H1 (cell line): ENCODE measurements at regions not wholly inside any gene's neighbourhood (a gene's known extent, or its start where the extent isn't known, plus 50 kb on each side); places are given as distances from the start of the nearest gene placed in this dataset.

Source experiments
- CTCF ChIA-PET: fragments of 300-600 bp; sonication (Branson Sonifier 250); formaldehyde crosslinking; loops from one replicate; lab custom pipeline; 2021; ENCODE audit not compliant: partially characterized antibody; lab: Charles Lee
- POLR2A ChIA-PET: fragments of 300-600 bp; sonication (Branson Sonifier 250); formaldehyde crosslinking; loops from one replicate; lab custom pipeline; 2021; ENCODE audit warnings: inconsistent platforms; ENCODE audit not compliant: partially characterized antibody; lab: Charles Lee
- DNase-seq, 2 experiments: peaks; one replicate each; pipeline versions ENCODE4 v3.0.0 to v3.0.0-alpha.2; 2010 to 2022; ENCODE audit warnings: low spot score in 2 of 2, low read depth in 1 of 2, mixed read lengths in 1 of 2
- FAIRE-seq: peaks from 2 replicates; lab custom pipeline; 2011; peaks lifted over from hg19 to GRCh38; lab: Jason Lieb, UNC
- H2AFZ ChIP-seq: 2 replicates; pipeline ENCODE4 v1.8.1; 2012; ENCODE audit warnings: low read length, inconsistent platforms
- H2AK5ac ChIP-seq: 2 replicates; pipeline ENCODE4 v1.6.1; 2013; ENCODE audit warnings: low read depth, low read length
- H2BK120ac ChIP-seq: replicated peaks from 2 replicates; pipeline ENCODE3; 2013; ENCODE audit warnings: low read depth, low read length, inconsistent platforms
- H2BK12ac ChIP-seq: 2 replicates; pipeline ENCODE4 v1.6.1; 2013; ENCODE audit warnings: low read depth, low read length
- H2BK15ac ChIP-seq: 2 replicates; pipeline ENCODE4 v1.6.1; 2013; ENCODE audit warnings: low read length
- H2BK20ac ChIP-seq: 2 replicates; pipeline ENCODE4 v1.6.1; 2013; ENCODE audit warnings: low read length
- H2BK5ac ChIP-seq: 2 replicates; pipeline ENCODE4 v1.6.1; 2013; ENCODE audit warnings: low read depth, low read length
- H3K14ac ChIP-seq: 2 replicates; pipeline ENCODE4 v1.6.1; 2013; ENCODE audit warnings: inconsistent platforms; ENCODE audit not compliant: insufficient read length
- H3K18ac ChIP-seq: 2 replicates; pipeline ENCODE4 v1.6.1; 2013; ENCODE audit warnings: low read length; ENCODE audit errors: extremely low read depth
- H3K23ac ChIP-seq: 2 replicates; pipeline ENCODE4 v1.6.1; 2013; ENCODE audit warnings: inconsistent platforms; ENCODE audit not compliant: insufficient read length
- H3K23me2 ChIP-seq: 2 replicates; pipeline ENCODE4 v1.6.1; 2013; ENCODE audit warnings: low read depth, low read length
- H3K27ac ChIP-seq: 2 replicates; pipeline ENCODE4 v1.6.1; 2011; ENCODE audit warnings: low read depth, low read length, inconsistent platforms
- H3K27me3 ChIP-seq, 4 experiments: replicated peaks in 1 of 4; 1 replicate in 1 of 4; 2 replicates in 3 of 4; pipeline versions ENCODE4 v1.6.1 to v1.8.1; 2011 to 2013; ENCODE audit warnings: low read length in 3 of 4, mild to moderate bottlenecking in 3 of 4, inconsistent platforms in 2 of 4, mixed read lengths in 2 of 4, moderate library complexity in 1 of 4; ENCODE audit not compliant: control insufficient read depth in 3 of 4, insufficient read depth in 3 of 4; ENCODE audit errors: extremely low read depth in 1 of 4
- H3K36me3 ChIP-seq, 4 experiments: 2 replicates each; pipeline versions ENCODE4 v1.6.1 to v1.8.1; 2011 to 2013; ENCODE audit warnings: mild to moderate bottlenecking in 4 of 4, low read length in 3 of 4, moderate library complexity in 2 of 4, control low read depth in 1 of 4, inconsistent platforms in 1 of 4; ENCODE audit not compliant: insufficient read depth in 4 of 4, control insufficient read depth in 2 of 4
- H3K4ac ChIP-seq: replicated peaks from 2 replicates; pipeline ENCODE3; 2013; ENCODE audit warnings: low read length, low read depth, mixed read lengths, inconsistent platforms; ENCODE audit not compliant: insufficient read length
- H3K4me1 ChIP-seq, 4 experiments: replicated peaks in 1 of 4; 1 replicate in 1 of 4; 2 replicates in 3 of 4; pipeline versions ENCODE4 v1.6.1 to v1.8.1; 2011 to 2013; ENCODE audit warnings: low read length in 3 of 4, inconsistent platforms in 2 of 4, mixed read lengths in 1 of 4; ENCODE audit not compliant: insufficient read depth in 4 of 4, control insufficient read depth in 3 of 4
- H3K4me2 ChIP-seq, 2 experiments: 2 replicates each; pipeline versions ENCODE4 v1.6.1 to v1.8.1; 2011 to 2013; ENCODE audit warnings: low read depth in 2 of 2, low read length in 2 of 2, control low read depth in 1 of 2, inconsistent platforms in 1 of 2, mild to moderate bottlenecking in 1 of 2; ENCODE audit not compliant: insufficient read depth in 1 of 2
- H3K4me3 ChIP-seq, 4 experiments: fragments of 200-600, 300-600 bp in 1 of 4; sonication (generic), shearing (Covaris generic), sonication (Bioruptor Twin) in 1 of 4; 2 replicates each; pipeline versions ENCODE4 v1.5.1 to v1.8.1; 2011 to 2016; ENCODE audit warnings: low read length in 4 of 4, low read depth in 3 of 4, control low read depth in 2 of 4, inconsistent platforms in 2 of 4, mild to moderate bottlenecking in 2 of 4, mixed read lengths in 1 of 4, moderate library complexity in 1 of 4; ENCODE audit not compliant: insufficient read depth in 2 of 4; ENCODE audit errors: extremely low read depth in 1 of 4
- H3K56ac ChIP-seq: replicated peaks from 2 replicates; pipeline ENCODE3; 2013; ENCODE audit warnings: low read depth, mild to moderate bottlenecking, mixed read lengths, low read length, inconsistent platforms; ENCODE audit not compliant: insufficient read length
- H3K79me1 ChIP-seq: 2 replicates; pipeline ENCODE4 v1.6.1; 2013; ENCODE audit warnings: low read depth, low read length, control low read depth
- H3K79me2 ChIP-seq, 2 experiments: 2 replicates each; pipeline versions ENCODE4 v1.6.1 to v1.8.1; 2012 to 2013; ENCODE audit warnings: low read length in 2 of 2, mild to moderate bottlenecking in 2 of 2, inconsistent platforms in 1 of 2; ENCODE audit not compliant: insufficient read depth in 2 of 2, control insufficient read depth in 1 of 2
- H3K9ac ChIP-seq, 4 experiments: replicated peaks in 1 of 4; 1 replicate in 1 of 4; 2 replicates in 3 of 4; pipeline versions ENCODE4 v1.6.1 to v1.8.1; 2011 to 2013; ENCODE audit warnings: low read depth in 3 of 4, low read length in 3 of 4, control low read depth in 2 of 4, mild to moderate bottlenecking in 2 of 4, moderate library complexity in 2 of 4, inconsistent platforms in 1 of 4; ENCODE audit errors: extremely low read depth in 1 of 4
- H3K9me3 ChIP-seq, 2 experiments: 2 replicates each; pipeline versions ENCODE4 v1.6.1 to v1.8.1; 2012 to 2013; ENCODE audit warnings: mild to moderate bottlenecking in 2 of 2, moderate library complexity in 2 of 2, control low read depth in 1 of 2, inconsistent platforms in 1 of 2, low read depth in 1 of 2, low read length in 1 of 2, mixed read lengths in 1 of 2; ENCODE audit not compliant: insufficient read depth in 2 of 2
- H4K20me1 ChIP-seq, 2 experiments: replicated peaks in 1 of 2; 2 replicates each; pipeline versions ENCODE3 to v1.8.1; 2011 to 2013; ENCODE audit warnings: inconsistent platforms in 2 of 2, low read length in 2 of 2, mild to moderate bottlenecking in 1 of 2; ENCODE audit not compliant: insufficient read depth in 2 of 2, control insufficient read depth in 1 of 2
- H4K5ac ChIP-seq: 2 replicates; pipeline ENCODE4 v1.6.1; 2013; ENCODE audit warnings: low read length, low read depth, mixed read lengths, inconsistent platforms; ENCODE audit not compliant: insufficient read length
- H4K8ac ChIP-seq: 2 replicates; pipeline ENCODE4 v1.8.0; 2013; ENCODE audit warnings: mild to moderate bottlenecking, moderate library complexity, low read length, inconsistent platforms; ENCODE audit not compliant: insufficient read depth; ENCODE audit errors: extremely low read depth
- H4K91ac ChIP-seq: replicated peaks from 2 replicates; pipeline ENCODE3; 2013; ENCODE audit warnings: low read length, mixed read lengths, inconsistent platforms; ENCODE audit not compliant: insufficient read length
- CBX5 ChIP-seq: fragments of 300-800, 300-1000 bp; sonication (generic); IDR thresholded peaks from 2 replicates; pipeline ENCODE4 v1.7.1; 2016; ENCODE audit warnings: antibody characterized with exemption, low read length, low read depth
- CEBPB ChIP-seq: IDR thresholded peaks from 2 replicates; pipeline ENCODE4 v1.6.1; 2012; ENCODE audit warnings: low read depth, low read length
- HDAC6 ChIP-seq: IDR thresholded peaks from one replicate; pipeline ENCODE4 v1.7.1; 2012; ENCODE audit warnings: low read depth, mild to moderate bottlenecking, inconsistent platforms, low read length, moderate library complexity
- JUN ChIP-seq: IDR thresholded peaks from 2 replicates; pipeline ENCODE4 v1.6.1; 2011; ENCODE audit warnings: low read depth, mild to moderate bottlenecking, improper control_type of control experiment, low read length
- KDM4A ChIP-seq: IDR thresholded peaks from one replicate; pipeline ENCODE4 v1.7.1; 2012; ENCODE audit warnings: low read depth, mild to moderate bottlenecking, moderate library complexity, low read length, inconsistent platforms; ENCODE audit not compliant: severe bottlenecking
- SRF ChIP-seq: IDR thresholded peaks from 2 replicates; pipeline ENCODE4 v1.6.1; 2011; ENCODE audit warnings: mild to moderate bottlenecking, low read depth, low read length, moderate library complexity
- TAF7 ChIP-seq: optimal IDR thresholded peaks from 2 replicates; pipeline ENCODE3; 2011; ENCODE audit warnings: low read depth, mild to moderate bottlenecking, inconsistent platforms, low read length, moderate library complexity, borderline replicate concordance
- TBP ChIP-seq: IDR thresholded peaks from 2 replicates; pipeline ENCODE4 v1.6.1; 2011; ENCODE audit warnings: low read depth, low read length, improper control_type of control experiment
- TEAD4 ChIP-seq: IDR thresholded peaks from 2 replicates; pipeline ENCODE4 v1.6.1; 2012; ENCODE audit warnings: low read depth, low read length, inconsistent platforms, mixed read lengths
- WGBS, 2 experiments: shearing (Covaris generic) in 1 of 2; methylation state at CpG; one replicate each; pipeline versions ENCODE4 v1.1.6 to v1.1.7; 2013 to 2015; ENCODE audit warnings: low lambda C conversion rate in 2 of 2, mixed read lengths in 2 of 2, inconsistent platforms in 1 of 2, low coverage in 1 of 2, missing lambda C conversion rate in 1 of 2; ENCODE audit not compliant: insufficient replicate concordance in 2 of 2, insufficient coverage in 1 of 2, insufficient read length in 1 of 2; ENCODE audit errors: extremely low coverage in 1 of 2, missing lambda C conversion rate in 1 of 2; 5-methylcytosine and 5-hydroxymethylcytosine counted together
- TF ChIP-seq, protein P1 (sequence below): IDR thresholded peaks from 2 replicates; pipeline ENCODE4 v1.6.1; 2012; ENCODE audit warnings: inconsistent platforms
- TF ChIP-seq, protein P2 (sequence below): IDR thresholded peaks from 2 replicates; pipeline ENCODE4 v1.6.1; 2011; ENCODE audit warnings: low read depth, mild to moderate bottlenecking, low read length; ENCODE audit not compliant: insufficient read depth
- TF ChIP-seq, protein P3 (sequence below), 3 experiments: IDR thresholded peaks; 1 replicate in 2 of 3; 2 replicates in 1 of 3; pipeline versions ENCODE4 v1.5.1 to v1.6.1; 2011; ENCODE audit warnings: low read length in 3 of 3, mild to moderate bottlenecking in 3 of 3, inconsistent platforms in 2 of 3, low read depth in 1 of 3, moderate library complexity in 1 of 3; ENCODE audit not compliant: insufficient read depth in 1 of 3; ENCODE audit errors: control extremely low read depth in 1 of 3

DNA sequence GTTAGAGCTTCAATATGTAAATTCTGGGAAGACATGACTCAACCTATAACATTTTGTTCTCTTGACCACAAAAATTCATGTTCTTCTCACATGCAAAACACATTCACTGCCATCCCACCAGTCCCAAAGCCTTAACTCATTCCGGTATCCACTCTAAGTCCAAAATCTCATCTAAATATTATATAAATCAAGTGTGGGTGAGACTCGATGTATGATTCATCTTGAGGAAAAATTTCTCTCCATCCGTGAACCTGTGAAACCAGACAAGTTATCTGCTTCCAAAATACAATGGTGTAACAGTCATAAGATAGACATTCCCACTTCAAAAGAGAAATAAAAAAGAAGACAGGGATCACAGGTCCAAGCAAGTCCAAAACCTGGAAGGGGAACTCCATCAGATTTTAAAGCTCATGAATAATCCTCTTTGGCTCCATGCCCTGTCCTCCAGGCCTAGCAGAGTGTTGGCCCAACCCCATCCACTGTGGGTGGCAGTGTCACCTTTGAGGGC, 101.3 kb downstream of the RAD51AP2 start:
- FAIRE-seq, result no peak
- H3K4ac ChIP-seq, result no peak overlapping the region
- no peak overlapping the region for H4K8ac ChIP-seq
- H3K9me3 ChIP-seq, result no peaks in the 10 kb centered on the region
- no peak overlapping the region for H2BK20ac ChIP-seq
- H4K20me1 ChIP-seq, result no peaks in the 10 kb centered on the region
- no peak overlapping the region for H4K91ac ChIP-seq
- H3K9ac ChIP-seq, result no peak overlapping the region
- 88% methylated on average over 3 of the region's 3 CpGs; no CpG with 5 or more reads in 1 of the 2 experiments for WGBS, 2 experiments
- no peak overlapping the region for H2AFZ ChIP-seq
- H3K56ac ChIP-seq, result no peak overlapping the region
- H2BK12ac ChIP-seq, result no peak overlapping the region
- no peaks in the 10 kb centered on the region for H3K79me1 ChIP-seq
- H2BK5ac ChIP-seq, result no peak overlapping the region
- ChIA-PET CTCF (no interaction called here), POLR2A (no interaction called here)
- no peak overlapping the region for H2BK15ac ChIP-seq
- no peaks in the 10 kb centered on the region for H3K4me1 ChIP-seq
- no peak overlapping the region for H3K4me2 ChIP-seq
- H3K23me2 ChIP-seq, result no peaks in the 10 kb centered on the region
- H3K36me3 ChIP-seq, result no peaks in the 10 kb centered on the region
- no peak overlapping the region for H3K23ac ChIP-seq
- H3K27me3 ChIP-seq, result no peaks in the 10 kb centered on the region
- no peak overlapping the region for H3K27ac ChIP-seq
- H3K4me3 ChIP-seq, result no peak overlapping the region
- DNase-seq, result no peak
- H3K14ac ChIP-seq, result no peak overlapping the region
- no peak overlapping the region for H3K18ac ChIP-seq
- H3K79me2 ChIP-seq, result no peaks in the 10 kb centered on the region
- H2AK5ac ChIP-seq, result no peak overlapping the region
- no peak overlapping the region for H4K5ac ChIP-seq
- H2BK120ac ChIP-seq, result no peak overlapping the region
- no peak for TF ChIP-seq TEAD4
- TF ChIP-seq JUN, result no peak
- no peak for TF ChIP-seq KDM4A
- TF ChIP-seq, protein P1, sequence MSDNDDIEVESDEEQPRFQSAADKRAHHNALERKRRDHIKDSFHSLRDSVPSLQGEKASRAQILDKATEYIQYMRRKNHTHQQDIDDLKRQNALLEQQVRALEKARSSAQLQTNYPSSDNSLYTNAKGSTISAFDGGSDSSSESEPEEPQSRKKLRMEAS, result no peak
- no peak for TF ChIP-seq CEBPB
- no peak for TF ChIP-seq TAF7
- TF ChIP-seq CBX5, result no peak
- TF ChIP-seq, protein P2, sequence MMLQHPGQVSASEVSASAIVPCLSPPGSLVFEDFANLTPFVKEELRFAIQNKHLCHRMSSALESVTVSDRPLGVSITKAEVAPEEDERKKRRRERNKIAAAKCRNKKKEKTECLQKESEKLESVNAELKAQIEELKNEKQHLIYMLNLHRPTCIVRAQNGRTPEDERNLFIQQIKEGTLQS, result no peak
- TF ChIP-seq, protein P3, sequence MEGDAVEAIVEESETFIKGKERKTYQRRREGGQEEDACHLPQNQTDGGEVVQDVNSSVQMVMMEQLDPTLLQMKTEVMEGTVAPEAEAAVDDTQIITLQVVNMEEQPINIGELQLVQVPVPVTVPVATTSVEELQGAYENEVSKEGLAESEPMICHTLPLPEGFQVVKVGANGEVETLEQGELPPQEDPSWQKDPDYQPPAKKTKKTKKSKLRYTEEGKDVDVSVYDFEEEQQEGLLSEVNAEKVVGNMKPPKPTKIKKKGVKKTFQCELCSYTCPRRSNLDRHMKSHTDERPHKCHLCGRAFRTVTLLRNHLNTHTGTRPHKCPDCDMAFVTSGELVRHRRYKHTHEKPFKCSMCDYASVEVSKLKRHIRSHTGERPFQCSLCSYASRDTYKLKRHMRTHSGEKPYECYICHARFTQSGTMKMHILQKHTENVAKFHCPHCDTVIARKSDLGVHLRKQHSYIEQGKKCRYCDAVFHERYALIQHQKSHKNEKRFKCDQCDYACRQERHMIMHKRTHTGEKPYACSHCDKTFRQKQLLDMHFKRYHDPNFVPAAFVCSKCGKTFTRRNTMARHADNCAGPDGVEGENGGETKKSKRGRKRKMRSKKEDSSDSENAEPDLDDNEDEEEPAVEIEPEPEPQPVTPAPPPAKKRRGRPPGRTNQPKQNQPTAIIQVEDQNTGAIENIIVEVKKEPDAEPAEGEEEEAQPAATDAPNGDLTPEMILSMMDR (IDR thresholded peaks at IDR 0.05; ENCODE audit: control extremely low read depth in 1 of 3, insufficient read depth in 1 of 3, low read depth in 1 of 3, low read length in 3 of 3), result no peak
- TF ChIP-seq HDAC6, result no peak
- TF ChIP-seq SRF, result no peak
- TF ChIP-seq TBP, result no peak
